ENCODE measurements at regions not wholly inside any gene's neighbourhood (a gene's known extent, or its start where the extent isn't known, plus 50 kb on each side); places are given as distances from the start of the nearest gene placed in this dataset.

DNA sequence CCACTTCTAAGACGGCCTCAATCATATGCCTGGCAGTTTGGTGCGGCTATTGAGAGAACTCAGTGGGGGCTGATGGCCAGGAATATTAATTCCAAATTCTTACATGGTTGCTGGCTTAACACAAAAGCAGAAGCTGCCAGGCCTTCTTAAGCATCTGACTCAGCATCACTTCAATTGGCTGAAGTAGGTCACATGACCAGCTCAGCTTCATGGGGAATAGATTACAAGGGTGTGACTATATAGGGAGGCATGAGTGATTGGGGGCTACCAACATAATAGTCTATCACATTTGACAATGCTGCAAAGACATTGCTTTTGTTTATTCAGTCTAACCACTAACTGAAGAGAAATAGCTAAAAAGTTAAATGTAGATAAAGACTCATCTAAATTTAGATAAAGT lies 101.6 kb upstream of the ANKRD28 start:
- Histone ChIP-seq H3K9ac (ENCODE audit: extremely low read depth, insufficient read length, low read length) (no peak overlapping the region), H3K79me1 (ENCODE audit: insufficient read depth, low read depth, low read length, poor library complexity, severe bottlenecking) (no peaks in the 10 kb centered on the region), H3K23ac (ENCODE audit: insufficient read length, low read depth, low read length) (no peak overlapping the region), H2BK120ac (ENCODE audit: low read depth, low read length, poor library complexity, severe bottlenecking) (no peak overlapping the region), H4K5ac (ENCODE audit: insufficient read length, low read depth, low read length) (no peak overlapping the region), H3K23me2 (ENCODE audit: insufficient read length, low read depth, low read length, poor library complexity, severe bottlenecking) (no peaks in the 10 kb centered on the region), H3K56ac (ENCODE audit: insufficient read length, low read depth, low read length) (no peak overlapping the region), H3K9me3 (ENCODE audit: control insufficient read depth, low read depth, low read length) (no peaks in the 10 kb centered on the region), H3T11ph (ENCODE audit: low read length) (no peak overlapping the region), H2BK5ac (ENCODE audit: insufficient read length, low read length) (no peak overlapping the region), H3K4ac (ENCODE audit: low read depth, low read length) (no peak overlapping the region), H2BK20ac (ENCODE audit: low read depth, low read length, poor library complexity, severe bottlenecking) (no peak overlapping the region), H3K18ac (ENCODE audit: insufficient read length, low read depth, low read length) (no peak overlapping the region), H3K4me1 (ENCODE audit: insufficient read depth, low read length) (no peaks in the 10 kb centered on the region), H3K27me3 (ENCODE audit: insufficient read depth, low read length) (no peaks in the 10 kb centered on the region), H4K20me1 (ENCODE audit: control insufficient read depth, insufficient read depth, insufficient read length) (no peaks in the 10 kb centered on the region), H3K79me2 (ENCODE audit: insufficient read depth, low read length) (no peaks in the 10 kb centered on the region), H3K4me2 (ENCODE audit: insufficient read depth, insufficient read length, low read length) (no peak overlapping the region), H3K14ac (ENCODE audit: insufficient read depth, low read length) (no peak overlapping the region), H2BK15ac (ENCODE audit: low read depth, low read length) (no peak overlapping the region), H2AK5ac (ENCODE audit: insufficient read length, low read length) (no peak overlapping the region), H2BK12ac (ENCODE audit: insufficient read length, low read depth, low read length) (no peak overlapping the region), H4K8ac (replicated peaks; ENCODE audit: insufficient read length, low read depth, low read length) (no peak overlapping the region), H3K27ac (ENCODE audit: insufficient read length, low read depth, low read length) (no peak overlapping the region), H2AFZ (ENCODE audit: low read length) (peak overlapping the region; percentile 36), H4K91ac (ENCODE audit: insufficient read length, low read depth, low read length) (no peak overlapping the region)
- no peaks in the 10 kb centered on the region for H3K27me3 Mint-ChIP-seq (ENCODE audit: low read depth)
- no peak for TF ChIP-seq CTCF (conservative IDR thresholded peaks at IDR 0.05)
- H3K4me3 Mint-ChIP-seq = no peak overlapping the region
- H3K27ac Mint-ChIP-seq = peak overlapping the region in 1 of 3 experiments; percentile 65; a peak in 1 of 7 replicates
- no peaks in the 10 kb centered on the region for H3K9me3 Mint-ChIP-seq
- no peaks in the 10 kb centered on the region for H3K36me3 Mint-ChIP-seq (ENCODE audit: insufficient read depth in 1 of 3, low read depth in 3 of 3)
- no peak for DNase-seq
- no CpG with 5 or more reads among the region's 2 CpGs for WGBS (ENCODE audit: extremely low coverage, insufficient read length, low lambda C conversion rate)
- H3K4me1 Mint-ChIP-seq = peaks cover 6 to 8% of the 10 kb centered on the region in 2 experiments; a peak in 2 of 4 replicates
